H1 (cell line): ENCODE measurements at regions not wholly inside any gene's neighbourhood (a gene's known extent, or its start where the extent isn't known, plus 50 kb on each side); places are given as distances from the start of the nearest gene placed in this dataset.

Source experiments
- CEBPB ChIP-seq: IDR thresholded peaks from 2 replicates; pipeline ENCODE4 v1.6.1; 2012; ENCODE audit warnings: low read depth, low read length
- JUND ChIP-seq: IDR thresholded peaks from 2 replicates; pipeline ENCODE4 v1.6.1; 2011; ENCODE audit warnings: mild to moderate bottlenecking, improper control_type of control experiment, low read length
- NANOG ChIP-seq: IDR thresholded peaks from 2 replicates; pipeline ENCODE4 v1.6.1; 2011; ENCODE audit warnings: low read length, low read depth, mild to moderate bottlenecking, inconsistent platforms; ENCODE audit not compliant: insufficient read depth, poor library complexity, severe bottlenecking
- POLR2AphosphoS5 ChIP-seq: IDR thresholded peaks from 2 replicates; pipeline ENCODE4 v1.6.1; 2011; ENCODE audit warnings: low read depth, low read length
- SIN3A ChIP-seq, 2 experiments: IDR thresholded peaks in 1 of 2; conservative IDR thresholded peaks in 1 of 2; 2 replicates each; pipeline ENCODE4 v1.6.1; 2011 to 2012; ENCODE audit warnings: low read length in 2 of 2, improper control_type of control experiment in 1 of 2, low read depth in 1 of 2, mild to moderate bottlenecking in 1 of 2
- SUZ12 ChIP-seq: fragments of 200-600 bp; sonication (generic); IDR thresholded peaks from 2 replicates; pipeline ENCODE4 v1.6.1; 2012; ENCODE audit warnings: mild to moderate bottlenecking, inconsistent platforms, low read length, moderate library complexity, mixed read lengths
- TF ChIP-seq, protein P1 (sequence below), 3 experiments: IDR thresholded peaks; 1 replicate in 2 of 3; 2 replicates in 1 of 3; pipeline versions ENCODE4 v1.5.1 to v1.6.1; 2011; ENCODE audit warnings: low read length in 3 of 3, mild to moderate bottlenecking in 3 of 3, inconsistent platforms in 2 of 3, low read depth in 1 of 3, moderate library complexity in 1 of 3; ENCODE audit not compliant: insufficient read depth in 1 of 3; ENCODE audit errors: control extremely low read depth in 1 of 3
- TF ChIP-seq, protein P2 (sequence below): IDR thresholded peaks from 2 replicates; pipeline ENCODE4 v1.6.1; 2012; ENCODE audit warnings: low read length, inconsistent platforms

DNA sequence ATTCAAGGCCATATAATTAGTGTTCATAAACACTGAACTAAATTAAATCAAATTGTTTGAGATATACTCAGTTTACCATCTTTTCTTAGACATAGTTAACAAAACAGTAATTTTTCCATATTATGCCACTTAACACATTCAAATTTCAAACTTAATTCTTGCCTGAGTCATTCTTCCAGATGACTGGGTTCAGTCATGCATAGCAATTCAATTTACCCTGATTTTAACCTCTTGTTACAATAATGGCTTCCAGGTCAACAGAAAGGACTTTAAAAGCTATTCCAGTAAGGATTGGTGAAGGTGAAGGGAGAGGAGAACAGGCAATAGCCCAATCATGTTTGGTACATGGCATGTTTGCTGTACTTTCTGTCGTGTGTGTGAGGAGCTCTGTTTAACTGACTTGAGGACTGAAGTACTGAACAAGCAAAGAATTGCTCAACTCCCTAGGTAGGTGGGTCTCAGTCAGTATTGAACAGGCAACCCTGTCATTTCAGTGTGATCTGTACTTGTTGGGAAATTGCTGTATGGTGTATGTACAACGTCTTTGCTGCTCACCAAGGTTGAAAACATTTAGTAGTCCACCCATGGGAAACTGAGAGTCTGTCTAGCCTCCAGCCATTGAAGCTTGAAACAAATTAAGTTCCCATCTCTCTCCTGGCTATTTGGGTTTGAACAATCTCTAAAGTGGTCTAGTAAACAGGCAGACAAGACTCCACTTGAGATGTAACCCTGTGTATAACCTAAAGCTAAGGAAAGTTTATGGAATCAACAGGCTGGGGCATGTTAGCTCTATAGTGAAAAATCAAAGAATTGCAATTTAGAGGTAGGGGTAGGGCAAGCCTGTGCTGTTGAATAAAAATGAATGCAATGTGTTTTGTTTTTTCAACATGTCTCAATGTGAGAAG, 327.2 kb downstream of the BTG1 start (continued):
- TF ChIP-seq, protein P1, sequence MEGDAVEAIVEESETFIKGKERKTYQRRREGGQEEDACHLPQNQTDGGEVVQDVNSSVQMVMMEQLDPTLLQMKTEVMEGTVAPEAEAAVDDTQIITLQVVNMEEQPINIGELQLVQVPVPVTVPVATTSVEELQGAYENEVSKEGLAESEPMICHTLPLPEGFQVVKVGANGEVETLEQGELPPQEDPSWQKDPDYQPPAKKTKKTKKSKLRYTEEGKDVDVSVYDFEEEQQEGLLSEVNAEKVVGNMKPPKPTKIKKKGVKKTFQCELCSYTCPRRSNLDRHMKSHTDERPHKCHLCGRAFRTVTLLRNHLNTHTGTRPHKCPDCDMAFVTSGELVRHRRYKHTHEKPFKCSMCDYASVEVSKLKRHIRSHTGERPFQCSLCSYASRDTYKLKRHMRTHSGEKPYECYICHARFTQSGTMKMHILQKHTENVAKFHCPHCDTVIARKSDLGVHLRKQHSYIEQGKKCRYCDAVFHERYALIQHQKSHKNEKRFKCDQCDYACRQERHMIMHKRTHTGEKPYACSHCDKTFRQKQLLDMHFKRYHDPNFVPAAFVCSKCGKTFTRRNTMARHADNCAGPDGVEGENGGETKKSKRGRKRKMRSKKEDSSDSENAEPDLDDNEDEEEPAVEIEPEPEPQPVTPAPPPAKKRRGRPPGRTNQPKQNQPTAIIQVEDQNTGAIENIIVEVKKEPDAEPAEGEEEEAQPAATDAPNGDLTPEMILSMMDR (IDR thresholded peaks at IDR 0.05; ENCODE audit: control extremely low read depth in 1 of 3, insufficient read depth in 1 of 3, low read depth in 1 of 3, low read length in 3 of 3): no peak
- TF ChIP-seq CEBPB (no peak), POLR2AphosphoS5 (no peak), NANOG (no peak), JUND (no peak), SUZ12 (no peak), SIN3A (conservative IDR thresholded peaks at IDR 0.05 in 1 of 2, IDR thresholded peaks at IDR 0.05 in 1 of 2; ENCODE audit: low read depth in 1 of 2, low read length in 2 of 2) (no peak)
- TF ChIP-seq, protein P2, sequence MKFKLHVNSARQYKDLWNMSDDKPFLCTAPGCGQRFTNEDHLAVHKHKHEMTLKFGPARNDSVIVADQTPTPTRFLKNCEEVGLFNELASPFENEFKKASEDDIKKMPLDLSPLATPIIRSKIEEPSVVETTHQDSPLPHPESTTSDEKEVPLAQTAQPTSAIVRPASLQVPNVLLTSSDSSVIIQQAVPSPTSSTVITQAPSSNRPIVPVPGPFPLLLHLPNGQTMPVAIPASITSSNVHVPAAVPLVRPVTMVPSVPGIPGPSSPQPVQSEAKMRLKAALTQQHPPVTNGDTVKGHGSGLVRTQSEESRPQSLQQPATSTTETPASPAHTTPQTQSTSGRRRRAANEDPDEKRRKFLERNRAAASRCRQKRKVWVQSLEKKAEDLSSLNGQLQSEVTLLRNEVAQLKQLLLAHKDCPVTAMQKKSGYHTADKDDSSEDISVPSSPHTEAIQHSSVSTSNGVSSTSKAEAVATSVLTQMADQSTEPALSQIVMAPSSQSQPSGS: no peak
- TF ChIP-seq, all 59 proteins: peak for 0
